Astrocyte (in vitro differentiated cells and primary cell): ENCODE measurements at regions not wholly inside any gene's neighbourhood (a gene's known extent, or its start where the extent isn't known, plus 50 kb on each side); places are given as distances from the start of the nearest gene placed in this dataset.

Experiments used
- CTCF ChIP-seq: IDR thresholded peaks from 2 replicates; pipeline ENCODE4 v1.5.1; 2011; ENCODE audit warnings: low read depth, mild to moderate bottlenecking, inconsistent platforms, low read length, moderate library complexity; ENCODE audit not compliant: insufficient read depth
- EZH2 ChIP-seq: IDR thresholded peaks from 2 replicates; pipeline ENCODE4 v1.6.1; 2012; ENCODE audit warnings: mild to moderate bottlenecking, low read length, inconsistent platforms; ENCODE audit not compliant: insufficient read depth

GRCh38 chr9:28853477-28853876 lies 1280.2 kb upstream of the C9orf72 start:
- TF ChIP-seq CTCF (no peak), EZH2 (no peak)
